ENCODE measurements at regions not wholly inside any gene's neighbourhood (a gene's known extent, or its start where the extent isn't known, plus 50 kb on each side); places are given as distances from the start of the nearest gene placed in this dataset.

DNA sequence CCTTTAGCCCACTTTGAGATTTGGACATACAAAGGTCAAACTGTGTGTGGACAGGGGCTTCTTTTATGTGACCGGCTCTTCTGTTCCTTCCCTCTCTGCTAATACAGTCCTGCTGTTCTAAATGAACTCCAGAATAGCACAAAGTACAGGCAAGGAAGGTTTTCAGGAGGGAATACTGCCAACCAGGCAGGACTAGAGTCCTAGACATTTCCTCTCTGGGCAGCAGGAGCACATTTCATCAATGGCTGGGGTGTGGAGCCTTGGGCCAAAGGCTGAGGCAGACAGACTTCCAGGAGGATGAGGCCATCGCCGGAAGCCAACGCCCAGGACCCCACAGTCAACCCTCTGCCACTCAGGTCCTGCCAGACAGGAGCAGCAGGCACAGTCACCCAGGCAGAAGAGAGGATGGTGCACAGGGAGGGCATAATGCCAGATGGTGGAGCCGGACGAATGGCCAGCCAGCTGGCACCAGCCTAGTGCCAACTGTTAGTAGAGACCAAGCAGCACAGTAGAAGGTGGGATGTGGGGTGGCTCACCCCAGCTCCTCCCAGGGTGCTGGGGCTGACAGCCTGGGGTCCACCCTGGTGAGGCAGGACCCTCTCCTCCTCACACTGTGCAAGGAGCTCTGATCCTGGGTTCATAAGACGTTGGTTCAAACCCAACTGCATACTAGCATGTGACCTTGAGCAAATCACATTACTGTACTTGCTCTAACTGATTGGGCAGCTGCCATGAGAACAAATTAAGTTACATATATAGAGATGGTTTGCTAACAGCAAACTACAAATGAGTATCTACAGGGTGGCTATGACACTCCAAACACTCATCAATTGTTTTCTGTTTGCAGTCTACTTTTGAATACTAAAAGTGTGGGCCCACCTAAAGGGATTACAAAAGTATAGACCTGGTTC lies 410.7 kb downstream of the SIPA1L2 start:
- Histone ChIP-seq H3K4me1 (ENCODE audit: control insufficient read depth in 1 of 2, insufficient read depth in 1 of 2, low read depth in 1 of 2, low read length in 1 of 2) (no peaks in the 10 kb centered on the region), H3K9me3 (no peaks in the 10 kb centered on the region), H3K36me3 (no peaks in the 10 kb centered on the region), H3K27ac (no peak overlapping the region), H3K4me3 (ENCODE audit: low read depth in 1 of 2, low read length in 1 of 2) (no peak overlapping the region), H3K27me3 (peaks cover 5% of the 10 kb centered on the region)
- TF ChIP-seq, protein P1, sequence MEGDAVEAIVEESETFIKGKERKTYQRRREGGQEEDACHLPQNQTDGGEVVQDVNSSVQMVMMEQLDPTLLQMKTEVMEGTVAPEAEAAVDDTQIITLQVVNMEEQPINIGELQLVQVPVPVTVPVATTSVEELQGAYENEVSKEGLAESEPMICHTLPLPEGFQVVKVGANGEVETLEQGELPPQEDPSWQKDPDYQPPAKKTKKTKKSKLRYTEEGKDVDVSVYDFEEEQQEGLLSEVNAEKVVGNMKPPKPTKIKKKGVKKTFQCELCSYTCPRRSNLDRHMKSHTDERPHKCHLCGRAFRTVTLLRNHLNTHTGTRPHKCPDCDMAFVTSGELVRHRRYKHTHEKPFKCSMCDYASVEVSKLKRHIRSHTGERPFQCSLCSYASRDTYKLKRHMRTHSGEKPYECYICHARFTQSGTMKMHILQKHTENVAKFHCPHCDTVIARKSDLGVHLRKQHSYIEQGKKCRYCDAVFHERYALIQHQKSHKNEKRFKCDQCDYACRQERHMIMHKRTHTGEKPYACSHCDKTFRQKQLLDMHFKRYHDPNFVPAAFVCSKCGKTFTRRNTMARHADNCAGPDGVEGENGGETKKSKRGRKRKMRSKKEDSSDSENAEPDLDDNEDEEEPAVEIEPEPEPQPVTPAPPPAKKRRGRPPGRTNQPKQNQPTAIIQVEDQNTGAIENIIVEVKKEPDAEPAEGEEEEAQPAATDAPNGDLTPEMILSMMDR (IDR thresholded peaks at IDR 0.05) = no peak

DNA sequence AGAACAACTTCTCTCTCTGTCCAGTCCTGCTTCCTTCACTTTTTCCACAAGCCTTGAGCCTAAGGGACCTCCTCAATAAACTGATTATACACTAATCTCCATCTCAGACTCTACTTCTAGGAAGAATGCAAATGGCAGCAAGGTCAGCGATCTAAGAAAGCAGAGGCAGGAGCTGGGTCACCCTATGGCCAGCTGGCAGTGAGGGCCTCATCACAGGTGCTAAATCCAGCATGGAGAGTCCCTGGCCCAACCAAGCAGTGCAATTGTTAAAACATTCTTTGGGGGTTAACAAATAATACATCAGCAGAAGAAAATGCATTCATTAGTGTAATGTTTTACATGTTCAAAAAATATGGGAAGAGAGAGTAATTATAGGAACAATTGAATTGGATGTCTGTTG lies 416.0 kb downstream of the SIPA1L2 start:
- Histone ChIP-seq H3K27ac (no peak overlapping the region), H3K36me3 (no peaks in the 10 kb centered on the region), H3K27me3 (no peaks in the 10 kb centered on the region), H3K4me3 (ENCODE audit: low read depth in 1 of 2, low read length in 1 of 2) (no peak overlapping the region), H3K4me1 (ENCODE audit: control insufficient read depth in 1 of 2, insufficient read depth in 1 of 2, low read depth in 1 of 2, low read length in 1 of 2) (no peaks in the 10 kb centered on the region), H3K9me3 (no peaks in the 10 kb centered on the region)
- TF ChIP-seq, protein P1 (IDR thresholded peaks at IDR 0.05) = no peak

DNA sequence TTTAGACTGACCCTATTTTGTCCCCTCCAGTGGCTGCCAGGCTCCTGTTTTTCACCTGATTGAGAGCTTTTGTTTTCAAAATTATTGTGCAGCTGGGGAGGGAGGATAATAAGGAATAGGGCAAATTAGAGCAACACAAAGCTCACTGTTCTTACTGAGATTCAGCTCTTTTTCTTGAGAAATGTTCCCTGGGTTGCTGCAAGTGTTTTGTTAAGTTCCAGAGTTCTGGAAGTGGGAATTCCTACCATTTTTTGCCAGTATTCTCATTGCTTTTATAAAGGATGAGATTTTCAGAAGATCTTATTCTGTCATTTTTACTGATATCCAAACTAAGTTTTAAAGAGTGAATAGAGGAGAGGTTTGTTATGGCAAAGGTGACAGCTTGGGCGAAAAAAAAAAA lies 417.7 kb downstream of the SIPA1L2 start:
- H3K9me3 ChIP-seq = no peaks in the 10 kb centered on the region
- H3K27me3 ChIP-seq = no peaks in the 10 kb centered on the region
- H3K4me1 ChIP-seq (ENCODE audit: control insufficient read depth in 1 of 2, insufficient read depth in 1 of 2, low read depth in 1 of 2, low read length in 1 of 2) = no peaks in the 10 kb centered on the region
- no peaks in the 10 kb centered on the region for H3K36me3 ChIP-seq
- TF ChIP-seq, protein P1 (IDR thresholded peaks at IDR 0.05) = no peak
- H3K27ac ChIP-seq = no peak overlapping the region
- no peak overlapping the region for H3K4me3 ChIP-seq (ENCODE audit: low read depth in 1 of 2, low read length in 1 of 2)

DNA sequence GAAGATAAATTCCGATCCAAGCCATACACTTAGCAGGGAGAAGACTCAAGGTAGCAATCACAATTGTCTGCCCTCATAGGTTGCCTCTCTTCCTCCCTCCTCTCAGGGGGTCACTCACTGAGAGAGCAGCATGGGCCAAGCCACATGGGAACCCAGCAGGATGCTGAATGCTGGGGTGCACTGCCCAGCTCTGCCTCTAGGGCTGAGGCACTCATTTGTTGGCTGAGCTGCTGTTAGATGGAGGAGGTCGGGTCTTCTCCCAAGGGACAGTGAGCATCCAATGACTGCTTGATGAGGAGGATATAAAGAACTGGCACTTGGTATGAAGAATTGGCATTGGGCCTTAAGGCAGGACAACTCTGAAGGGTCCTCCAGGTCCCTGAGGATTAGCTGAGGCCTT lies 418.8 kb downstream of the SIPA1L2 start:
- Histone ChIP-seq H3K36me3 (no peaks in the 10 kb centered on the region), H3K9me3 (no peaks in the 10 kb centered on the region), H3K27me3 (no peaks in the 10 kb centered on the region), H3K27ac (no peak overlapping the region), H3K4me3 (ENCODE audit: low read depth in 1 of 2, low read length in 1 of 2) (no peak overlapping the region), H3K4me1 (ENCODE audit: control insufficient read depth in 1 of 2, insufficient read depth in 1 of 2, low read depth in 1 of 2, low read length in 1 of 2) (no peaks in the 10 kb centered on the region)
- TF ChIP-seq, protein P1 (IDR thresholded peaks at IDR 0.05) = no peak

DNA sequence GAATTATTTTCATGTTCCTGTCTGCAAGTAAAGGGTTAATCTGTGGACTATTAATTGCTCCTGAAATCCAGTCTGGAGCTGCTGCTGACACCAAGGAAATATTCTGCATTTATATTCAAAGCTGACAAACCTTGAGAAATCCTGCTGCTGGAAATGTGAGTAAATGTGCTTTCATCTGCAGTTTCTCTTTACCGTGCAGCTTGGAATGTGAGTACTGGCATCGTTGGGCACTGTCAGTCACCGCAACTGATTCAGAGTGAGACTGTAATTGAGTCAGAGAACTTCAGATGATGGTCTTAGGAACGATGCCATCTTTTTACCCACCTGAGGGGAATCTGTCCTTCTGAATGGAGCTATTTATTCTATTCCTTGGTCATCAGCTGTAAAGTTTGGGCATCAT lies 420.6 kb downstream of the SIPA1L2 start:
- H3K27me3 ChIP-seq = no peaks in the 10 kb centered on the region
- no peaks in the 10 kb centered on the region for H3K4me1 ChIP-seq (ENCODE audit: control insufficient read depth in 1 of 2, insufficient read depth in 1 of 2, low read depth in 1 of 2, low read length in 1 of 2)
- no peaks in the 10 kb centered on the region for H3K36me3 ChIP-seq
- H3K9me3 ChIP-seq = no peaks in the 10 kb centered on the region
- H3K27ac ChIP-seq = no peak overlapping the region
- no peak overlapping the region for H3K4me3 ChIP-seq (ENCODE audit: low read depth in 1 of 2, low read length in 1 of 2)
- TF ChIP-seq, protein P1 (IDR thresholded peaks at IDR 0.05) = no peak
